Activated CD8-positive, alpha-beta memory T cell treated with anti-CD3 and anti-CD28 coated beads, Interleukin-2, amount 50 U/mL, for 48 hours (primary cell): ENCODE measurements at regions not wholly inside any gene's neighbourhood (a gene's known extent, or its start where the extent isn't known, plus 50 kb on each side); places are given as distances from the start of the nearest gene placed in this dataset.

ENCODE experiments used
- DNase-seq: peaks from one replicate; pipeline ENCODE4 v3.0.0-alpha.2; 2020

GRCh38 chr13:73129023-73129422, 70.2 kb downstream of the KLF5 start:
- DNase-seq, result no peak
